ENCODE measurements at regions not wholly inside any gene's neighbourhood (a gene's known extent, or its start where the extent isn't known, plus 50 kb on each side); places are given as distances from the start of the nearest gene placed in this dataset.

GRCh38 chr6:80860107-80860506 is 753.6 kb downstream of the BCKDHB start:
- TF ChIP-seq CTCF (IDR thresholded peaks at IDR 0.05 in 4 of 5, conservative IDR thresholded peaks at IDR 0.05 in 1 of 5) (no peak), POLR2A (IDR thresholded peaks at IDR 0.05) (no peak)

Data from gastrocnemius medialis (tissue), 4 donors.